HG02870 (cell line): ENCODE measurements at regions not wholly inside any gene's neighbourhood (a gene's known extent, or its start where the extent isn't known, plus 50 kb on each side); places are given as distances from the start of the nearest gene placed in this dataset.
A peak's percentile ranks its signal among the peaks of the same experiment; 100 is the strongest.
"Not testable (repeated sequence)": the region's sequence is repeated elsewhere in the genome, so short reads cannot be mapped to it uniquely, and the experiment has no call there.

Experiments
- ATAC-seq: cut with Tn5 transposase; IDR thresholded peaks from one replicate; pipeline ENCODE4 v1.9.1; 2021; ENCODE audit warnings: mild to moderate bottlenecking, moderate library complexity; ENCODE audit not compliant: unreplicated experiment

DNA sequence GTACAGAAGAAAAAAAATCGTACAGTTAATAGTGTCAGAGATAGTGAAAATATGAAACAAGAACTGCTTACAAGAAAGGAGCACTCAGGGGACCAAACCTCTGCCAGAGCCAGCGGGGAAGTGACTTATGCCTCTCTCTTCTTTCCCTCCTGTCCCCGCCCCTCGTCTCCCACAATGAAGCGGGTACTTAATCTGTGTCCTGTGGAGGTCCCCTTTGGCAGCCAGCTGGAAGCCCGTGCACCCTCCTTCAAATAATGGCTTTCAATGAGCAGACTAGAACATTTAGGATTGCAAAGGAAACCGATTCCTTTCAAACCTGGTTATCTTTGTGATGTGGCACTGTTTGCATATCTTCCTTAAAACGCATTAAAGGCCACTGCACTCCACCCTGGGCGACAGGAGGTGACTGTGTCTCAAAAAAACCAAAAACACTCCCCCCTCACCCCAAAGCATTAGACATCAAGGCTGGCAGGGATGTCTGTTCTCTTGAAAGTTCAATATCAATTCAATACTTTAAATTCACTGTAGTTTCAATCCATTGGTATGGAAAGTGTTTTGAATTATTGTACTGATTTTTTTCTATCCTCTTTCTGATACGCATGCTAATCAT, 51.7 kb downstream of the PPIAL4C start:
- ATAC-seq: not testable (repeated sequence)

DNA sequence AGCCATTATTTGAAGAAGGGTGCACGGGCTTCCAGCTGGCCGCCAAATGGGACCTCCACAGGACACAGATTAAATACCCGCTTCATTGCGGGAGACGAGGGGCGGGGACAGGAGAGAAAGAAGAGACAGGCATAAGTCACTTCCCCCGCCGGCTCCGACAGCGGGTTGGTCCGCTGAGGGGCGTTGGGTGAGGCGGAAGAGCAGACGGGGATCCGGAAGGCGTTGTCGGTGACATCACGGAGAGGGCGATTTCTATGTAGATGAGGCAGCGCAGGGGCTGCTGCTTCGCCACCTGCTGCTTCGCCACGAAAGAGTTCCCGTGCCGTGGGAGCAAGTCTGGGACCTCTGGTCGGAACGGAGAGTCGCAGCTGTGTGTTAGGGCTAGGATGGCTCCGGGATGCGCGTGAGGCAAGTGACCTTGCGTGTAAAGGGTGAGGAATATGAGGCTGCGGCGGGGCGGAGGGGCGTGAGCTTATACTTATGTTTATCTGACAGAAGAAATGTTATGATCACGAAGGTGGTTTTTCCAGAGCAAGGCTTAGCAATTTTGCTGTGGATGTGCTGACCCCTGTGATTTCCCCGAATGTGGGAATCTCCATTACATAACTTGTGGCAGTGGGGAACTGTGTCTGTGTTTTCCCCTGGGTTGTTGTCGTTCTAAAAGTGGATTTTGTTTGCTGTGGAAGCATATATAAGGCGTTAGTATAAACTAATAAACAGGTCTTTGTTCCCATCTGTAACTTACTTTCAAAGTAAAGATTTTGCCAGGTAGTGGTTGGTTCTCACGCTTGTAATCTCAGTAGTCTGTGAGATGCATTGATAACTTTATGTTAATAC, 52.9 kb downstream of the PPIAL4C start:
- ATAC-seq: peak; percentile 80

DNA sequence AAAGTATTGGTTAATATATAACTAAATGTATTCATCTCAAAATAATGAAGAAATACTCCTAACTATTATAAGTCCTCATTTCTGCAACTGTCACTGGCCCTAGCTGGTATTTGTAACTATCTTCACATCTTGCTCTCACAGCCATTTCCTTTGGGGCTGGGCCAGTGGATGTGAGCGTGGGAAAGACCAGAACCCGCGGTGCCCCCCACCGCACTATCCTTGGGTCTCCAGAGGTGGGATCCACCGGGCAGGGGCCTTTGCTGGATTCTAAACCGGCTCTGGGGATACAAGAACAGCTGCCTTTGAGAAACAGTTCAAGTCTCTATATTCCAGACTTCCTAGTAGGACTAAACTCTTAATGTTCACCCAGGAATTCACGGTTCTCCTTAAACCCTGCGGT, 54.8 kb downstream of the PPIAL4C start:
- not testable (repeated sequence) for ATAC-seq

DNA sequence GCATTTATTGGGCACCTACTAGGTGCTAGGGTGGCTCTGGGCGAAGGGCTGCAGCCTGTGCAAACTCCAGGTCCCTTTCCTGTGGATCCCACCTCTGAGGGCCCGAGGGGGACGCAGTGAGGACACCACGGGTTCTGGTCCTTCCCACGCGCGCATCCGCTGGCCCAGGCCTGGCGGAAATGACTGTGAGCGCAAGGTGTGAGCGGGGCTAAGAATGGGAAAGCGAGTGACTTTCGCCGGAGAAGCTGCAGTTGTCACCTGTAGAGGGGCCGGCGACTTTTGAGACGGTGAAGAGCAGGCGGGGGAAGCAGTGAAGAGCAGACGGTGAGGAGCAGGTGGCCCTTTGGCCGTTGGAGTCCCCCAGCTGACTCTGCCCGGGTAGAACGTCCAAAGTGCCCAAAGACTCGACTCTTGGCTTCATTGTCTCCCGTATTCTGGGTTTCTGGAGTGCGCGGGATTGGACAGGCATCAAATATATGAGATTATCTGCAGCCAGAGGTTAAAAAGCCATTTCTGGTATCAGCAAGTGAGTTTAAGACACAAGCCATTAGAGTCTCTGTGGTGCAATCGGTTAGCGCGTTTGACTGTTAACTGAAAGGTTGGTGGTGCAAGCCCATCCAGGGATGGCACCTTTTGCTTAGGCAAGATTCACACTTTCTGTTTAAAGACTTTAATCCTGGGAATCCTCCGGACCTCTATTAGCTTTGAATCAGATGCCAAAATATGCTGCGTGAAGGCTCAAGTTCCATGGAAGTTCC, 55.4 kb downstream of the PPIAL4C start:
- not testable (repeated sequence) for ATAC-seq

DNA sequence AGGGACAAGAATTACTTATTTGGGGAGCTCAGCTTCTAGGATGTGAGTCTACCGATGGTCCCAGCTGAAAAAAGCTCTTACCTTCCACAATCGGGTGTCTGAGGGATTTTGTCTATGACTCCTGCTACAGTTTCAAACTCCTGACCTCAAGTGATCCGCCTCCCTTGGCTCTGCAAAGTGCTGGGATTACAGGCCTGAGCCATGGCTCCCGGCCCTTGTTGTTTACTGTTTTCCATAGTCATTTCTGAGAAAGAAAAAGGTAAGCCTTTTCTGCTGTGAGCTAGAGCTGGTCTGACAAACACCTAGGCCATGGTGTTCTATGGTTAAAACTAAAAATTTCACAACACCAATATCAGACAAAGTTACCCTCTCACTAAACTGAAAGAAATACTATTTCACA, 57.5 kb downstream of the PPIAL4C start:
- not testable (repeated sequence) for ATAC-seq

DNA sequence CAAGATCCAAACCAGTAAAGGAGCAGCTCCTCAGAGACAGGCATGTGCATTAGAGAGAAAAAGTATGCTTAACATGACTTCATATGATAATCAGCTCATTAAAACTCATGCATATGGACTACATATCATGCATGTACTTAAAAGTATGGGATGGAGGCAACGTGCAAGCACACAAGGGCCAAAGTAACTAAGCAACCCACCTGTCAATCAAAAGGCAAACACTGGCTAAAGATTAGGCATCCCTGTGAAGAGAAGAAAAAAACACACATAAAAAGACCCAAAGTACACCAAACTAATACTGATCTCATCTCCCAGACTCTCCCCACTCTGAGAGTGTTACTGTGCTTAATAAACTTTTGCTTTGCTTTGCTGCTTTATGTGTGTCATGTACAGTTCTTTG, 61.2 kb downstream of the PPIAL4C start:
- not testable (repeated sequence) for ATAC-seq

DNA sequence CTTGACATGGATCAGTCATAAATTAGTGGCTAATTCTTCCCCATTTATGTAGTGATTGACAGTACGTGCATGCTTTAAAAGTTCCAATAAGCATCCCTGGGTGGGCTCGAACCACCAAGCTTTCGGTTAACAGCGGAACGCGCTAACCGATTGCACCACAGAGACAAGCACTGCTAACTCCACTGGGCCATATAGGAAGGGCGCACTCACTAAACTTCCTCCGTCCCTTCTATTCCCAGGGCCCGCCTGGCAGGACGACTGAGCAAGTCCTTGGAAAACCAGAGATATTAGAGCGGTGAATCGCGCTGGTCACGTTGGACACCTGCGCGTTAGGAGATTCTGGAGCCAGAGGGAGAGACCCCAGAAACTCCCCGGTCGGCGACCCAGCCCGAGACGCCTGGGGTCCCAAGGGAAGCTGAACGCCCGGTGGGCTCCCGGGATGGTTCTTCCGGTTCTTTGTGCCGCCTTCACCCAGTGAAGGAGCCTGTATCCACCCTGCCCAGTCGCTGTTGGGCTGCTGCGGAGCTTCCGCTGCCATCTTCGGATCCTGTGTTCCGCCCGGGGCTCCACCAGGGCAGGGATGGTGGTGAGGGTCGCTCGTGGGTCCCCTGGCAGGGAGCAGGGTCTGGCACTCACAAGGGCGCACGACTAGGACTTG, 62.8 kb downstream of the PPIAL4C start:
- not testable (repeated sequence) for ATAC-seq

DNA sequence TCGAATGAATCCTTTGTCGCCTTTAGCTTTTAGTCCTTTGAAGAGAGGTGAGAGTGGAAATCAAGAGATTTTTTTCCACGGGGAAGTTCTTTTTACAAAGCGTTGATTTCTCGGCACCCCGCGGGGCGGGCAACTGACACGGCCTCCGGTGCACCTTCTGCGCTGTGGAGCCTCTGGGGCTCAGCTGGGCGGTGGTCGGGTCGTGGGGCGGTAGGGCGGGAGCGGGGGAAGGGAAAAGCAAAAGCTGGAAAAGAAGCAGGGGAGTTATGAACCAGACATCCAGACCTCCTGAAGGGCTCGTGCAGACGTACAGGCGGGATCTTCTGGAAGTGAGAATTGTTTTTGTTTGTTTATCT, 63.3 kb downstream of the PPIAL4C start:
- not testable (repeated sequence) for ATAC-seq

DNA sequence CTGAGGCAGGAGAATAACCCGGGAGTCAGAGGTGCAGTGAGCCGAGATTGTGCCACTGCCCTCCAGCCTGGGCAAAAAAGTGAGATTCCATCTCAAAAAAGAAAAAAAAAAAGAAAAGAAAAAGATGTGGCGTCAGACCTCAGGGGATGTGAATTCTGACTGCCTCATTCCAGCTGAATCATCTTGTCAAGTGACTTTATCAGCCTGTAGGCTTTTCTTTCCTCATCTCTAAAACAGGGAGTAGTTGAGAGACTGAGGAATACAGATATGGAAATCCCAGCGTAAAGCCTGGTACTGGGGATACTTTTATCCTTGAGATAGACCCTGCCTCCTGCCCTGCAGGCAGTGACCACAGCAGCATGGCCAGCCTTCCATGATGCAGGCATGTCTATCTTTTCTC, 74.1 kb downstream of the PPIAL4C start:
- not testable (repeated sequence) for ATAC-seq

DNA sequence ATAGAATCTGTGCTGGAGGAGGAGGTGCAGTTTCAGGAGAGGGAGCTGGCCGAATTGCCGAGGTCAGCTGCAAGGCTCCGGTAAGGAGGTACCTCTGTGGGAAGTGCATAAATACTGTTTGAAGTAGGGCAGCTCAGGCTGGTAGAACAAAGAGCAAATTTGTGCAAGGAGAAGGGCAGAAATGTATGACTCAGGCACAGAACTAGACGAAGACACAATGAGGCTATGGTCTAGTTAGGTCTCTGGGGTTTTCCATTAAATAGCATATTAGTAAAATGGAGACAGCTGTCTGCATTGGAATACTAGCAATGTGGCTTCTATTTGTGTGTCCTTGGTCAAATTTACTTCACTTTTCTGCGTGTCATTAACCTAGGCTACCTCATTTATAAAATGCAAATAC, 74.5 kb downstream of the PPIAL4C start:
- ATAC-seq: not testable (repeated sequence)

DNA sequence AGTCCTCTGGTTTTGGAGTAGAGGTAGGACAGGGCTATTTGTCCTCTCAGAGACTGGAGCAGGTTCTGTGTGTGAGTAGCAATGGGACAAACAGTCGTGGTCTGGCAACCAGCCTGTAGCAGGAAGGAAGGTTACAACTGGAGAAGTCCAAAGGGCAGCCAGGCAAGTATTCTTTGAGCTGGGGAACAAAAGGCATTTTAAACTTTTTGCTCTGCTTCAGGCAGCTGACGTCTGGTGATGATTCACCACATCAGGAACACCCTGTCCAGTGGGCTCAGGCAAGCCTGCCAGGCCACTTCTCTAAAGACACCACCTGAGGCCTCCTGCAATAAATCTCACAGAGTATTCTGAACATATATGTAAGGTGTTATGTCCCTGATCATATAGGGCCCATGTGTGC, 81.0 kb downstream of the PPIAL4C start:
- not testable (repeated sequence) for ATAC-seq

DNA sequence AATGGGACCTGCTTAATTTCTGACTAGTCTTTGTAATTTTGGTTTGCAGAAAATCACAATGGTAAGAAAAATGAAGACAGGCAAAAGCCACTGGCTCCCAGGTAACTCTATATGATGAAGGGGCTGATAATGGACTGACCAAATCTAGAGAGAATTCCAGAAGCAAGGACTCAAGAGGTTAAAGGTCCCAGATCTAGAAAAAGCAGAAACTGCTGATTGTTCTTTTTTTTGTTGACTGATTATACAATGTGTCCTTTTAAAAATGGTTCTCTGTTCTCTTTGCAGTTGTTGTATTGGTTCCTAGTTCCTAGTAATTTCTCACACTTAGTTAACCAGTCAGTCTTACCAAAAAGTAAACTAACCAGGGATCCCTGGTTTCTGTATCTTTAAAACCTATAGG, 81.4 kb downstream of the PPIAL4C start:
- ATAC-seq: not testable (repeated sequence)

DNA sequence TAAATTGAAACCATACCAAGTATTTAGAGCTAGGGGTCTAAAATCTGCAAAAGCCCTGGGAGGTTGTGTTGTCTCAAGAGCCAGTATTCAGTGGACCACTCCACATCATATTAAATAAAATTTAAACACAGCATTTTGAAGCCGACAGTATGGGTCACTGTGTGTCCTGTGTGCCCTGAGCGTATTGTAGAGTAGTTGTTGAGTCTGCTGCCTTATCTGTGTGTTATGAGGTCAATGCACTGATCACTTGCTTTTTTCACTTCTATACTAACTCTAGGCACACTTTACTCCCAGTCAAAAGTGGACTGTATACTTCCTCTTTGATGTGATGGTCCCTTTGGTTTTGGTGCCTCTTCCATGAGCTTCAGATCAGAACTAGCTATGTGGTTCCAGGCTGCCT, 81.9 kb downstream of the PPIAL4C start:
- ATAC-seq: not testable (repeated sequence)

DNA sequence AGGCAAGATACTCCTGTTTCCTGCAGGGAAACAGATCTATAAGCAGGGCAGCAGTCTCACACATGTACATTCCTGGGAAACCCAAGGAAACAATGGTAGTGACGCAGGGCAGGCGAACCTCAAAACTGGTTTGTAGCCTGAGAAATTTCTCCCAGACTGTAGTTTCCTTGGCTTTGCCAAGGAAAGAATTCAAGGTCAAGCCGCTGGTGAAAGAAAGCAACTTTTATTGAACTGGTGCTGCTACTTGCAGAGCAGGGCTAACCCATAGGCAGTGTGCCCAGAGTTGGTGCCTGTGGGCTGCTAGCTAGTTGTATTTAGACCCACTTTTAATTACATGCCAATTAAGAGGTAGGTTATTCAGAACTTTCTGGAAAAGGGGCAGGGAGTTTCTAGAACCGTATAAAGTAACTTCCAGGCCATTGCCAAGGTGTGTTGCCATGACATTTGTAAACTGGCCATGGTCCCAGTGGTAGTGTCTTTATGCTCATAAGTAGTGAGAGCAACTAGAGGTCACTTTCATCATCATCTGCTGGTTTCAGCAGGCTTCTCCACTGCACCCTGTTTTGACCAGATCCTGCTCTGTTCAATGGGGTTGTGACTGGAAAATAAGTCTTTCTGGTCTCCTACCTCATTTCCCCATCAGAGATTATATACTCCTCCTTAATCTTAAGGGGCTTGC, 89.7 kb downstream of the PPIAL4C start:
- ATAC-seq: not testable (repeated sequence)

DNA sequence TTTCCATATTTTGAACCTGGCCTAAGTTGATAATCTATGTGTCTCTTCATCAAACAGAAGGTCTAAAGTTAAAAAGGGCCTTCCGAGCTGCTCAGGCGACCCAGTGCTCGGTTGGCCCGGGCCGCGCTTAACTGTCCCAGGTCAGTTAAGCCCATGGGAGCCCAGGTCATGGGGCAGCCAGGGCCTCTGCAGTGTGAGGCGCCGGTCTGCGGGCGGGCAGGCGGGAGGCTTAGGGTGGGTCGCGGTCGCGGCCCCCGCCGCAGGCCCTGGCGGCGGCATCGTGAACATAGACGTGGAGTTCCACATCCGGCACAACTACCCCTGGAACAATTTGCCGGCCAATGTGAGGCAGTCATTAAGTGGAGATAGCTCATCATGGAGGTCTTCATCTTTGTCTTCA, 91.3 kb downstream of the PPIAL4C start:
- ATAC-seq: not testable (repeated sequence)

DNA sequence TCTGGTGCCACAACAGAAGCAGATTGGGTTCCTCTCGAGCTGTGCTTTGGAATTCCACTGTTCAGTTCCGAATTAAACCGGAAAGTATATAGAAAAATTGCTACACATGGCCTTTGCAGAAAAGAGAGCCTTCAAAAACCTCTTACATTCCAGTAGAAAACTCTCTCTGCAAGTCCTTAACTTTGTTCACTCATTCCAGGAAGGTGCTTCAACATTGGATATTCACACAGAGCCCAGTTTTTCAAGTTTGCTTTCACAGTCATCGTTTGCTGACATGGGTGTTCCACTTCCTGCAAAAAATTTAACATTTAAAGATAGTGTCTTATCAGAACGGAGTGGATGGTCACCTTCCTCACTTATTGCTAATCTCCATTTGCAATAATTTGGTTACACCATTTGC, 93.7 kb downstream of the PPIAL4C start:
- ATAC-seq: not testable (repeated sequence)

DNA sequence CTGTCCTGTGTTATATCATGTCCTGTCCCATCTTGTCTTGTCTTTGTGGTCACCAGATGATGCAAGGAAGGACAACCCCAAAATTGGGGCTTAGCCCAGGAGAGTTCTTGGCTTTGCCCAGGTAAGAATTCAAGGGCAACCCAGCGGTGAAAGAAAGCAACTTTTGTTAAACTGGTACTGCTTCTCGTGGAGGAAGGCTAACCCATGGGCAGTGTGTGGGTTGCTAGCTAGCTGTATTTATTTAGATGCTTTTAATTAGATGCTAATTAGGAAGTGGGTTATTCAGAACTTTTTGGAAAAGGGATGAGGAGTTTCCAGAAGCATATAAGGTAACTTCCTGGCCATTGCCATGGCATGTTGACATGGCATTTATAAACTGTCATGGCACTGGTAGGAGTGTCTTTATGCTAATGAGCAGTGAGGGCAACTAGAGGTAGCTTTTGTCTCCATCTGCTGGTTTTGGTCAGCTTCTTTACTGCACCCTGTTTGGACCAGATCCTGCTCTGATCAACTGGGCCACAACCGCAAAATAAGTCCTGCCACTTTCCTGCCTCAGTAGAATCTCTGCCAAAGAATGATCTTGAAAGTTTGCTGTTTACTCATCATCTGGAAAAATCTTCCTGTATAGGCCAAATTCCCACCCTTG, 95.8 kb upstream of the FCGR1A start:
- ATAC-seq: not testable (repeated sequence)

DNA sequence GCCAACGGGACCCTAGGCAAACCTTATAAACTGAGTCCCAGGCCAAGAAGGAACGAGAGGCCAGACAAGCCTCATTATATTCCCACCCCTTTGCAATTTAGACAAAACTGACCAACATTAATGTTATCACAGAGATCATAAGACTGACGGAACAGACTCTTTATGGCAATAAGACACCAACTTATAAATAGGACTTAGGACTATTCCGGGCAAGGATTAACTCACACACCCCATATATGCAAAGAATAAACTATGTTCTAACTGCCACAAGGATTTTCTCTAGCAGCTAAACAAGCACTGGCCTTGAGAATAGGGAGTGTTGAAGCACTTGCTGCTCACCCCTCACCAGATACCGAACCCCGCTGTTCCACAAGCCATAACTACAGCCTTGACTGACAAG, 91.1 kb upstream of the FCGR1A start:
- ATAC-seq: not testable (repeated sequence)

DNA sequence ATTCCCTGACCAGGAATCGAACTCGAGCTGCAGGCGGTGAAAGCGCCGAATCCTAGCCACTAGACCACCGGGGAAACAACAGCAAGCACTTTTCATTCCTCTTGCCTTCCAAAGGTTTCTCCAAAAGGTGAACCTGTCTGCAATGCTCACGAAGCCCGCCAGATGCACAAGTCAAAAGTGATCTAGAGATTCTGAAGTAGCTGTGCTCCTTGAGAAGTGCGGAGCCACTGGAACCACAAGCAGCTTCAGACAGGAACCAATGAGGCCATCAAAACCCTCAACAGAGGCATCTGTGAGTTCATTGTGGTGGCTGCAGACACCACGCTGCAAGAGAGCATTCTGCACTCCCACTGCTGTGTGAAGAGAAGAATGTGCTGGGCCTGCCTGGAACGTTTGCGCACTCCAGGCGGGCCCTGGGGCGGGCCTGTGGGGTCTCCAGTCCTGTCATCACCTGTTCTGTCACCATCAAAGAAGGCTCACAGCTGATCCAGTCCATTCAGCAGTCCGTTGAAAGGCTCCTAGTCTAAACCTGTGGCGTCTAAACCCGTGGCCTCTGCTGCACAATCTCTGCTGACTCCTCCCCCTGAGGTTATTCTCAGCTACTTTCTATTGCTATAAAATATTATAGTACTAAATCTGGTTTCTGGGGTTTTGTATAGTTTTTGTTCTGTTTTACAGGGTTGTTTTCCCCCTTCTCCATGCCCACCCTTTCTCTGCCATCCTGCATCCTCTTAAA, 89.5 kb upstream of the FCGR1A start:
- not testable (repeated sequence) for ATAC-seq
